Thymus (tissue), 11 donors: ENCODE measurements at regions not wholly inside any gene's neighbourhood (a gene's known extent, or its start where the extent isn't known, plus 50 kb on each side); places are given as distances from the start of the nearest gene placed in this dataset.

ENCODE experiments used
- DNase-seq, 9 donors: peaks; one replicate each; pipeline ENCODE4 v3.0.0-alpha.2; 2013; ENCODE audit warnings: low spot score in 9 of 9, low read depth in 6 of 9, missing footprints in 1 of 9
- H3K27ac ChIP-seq, 2 donors: one replicate each; pipeline ENCODE4 v1.5.1; 2013; ENCODE audit warnings: control low read depth in 1 of 2, low read depth in 1 of 2, low read length in 1 of 2, mild to moderate bottlenecking in 1 of 2, moderate library complexity in 1 of 2
- H3K27me3 ChIP-seq, 2 donors: one replicate each; pipeline ENCODE4 v1.5.1; 2013; ENCODE audit warnings: low read length in 1 of 2; ENCODE audit not compliant: control insufficient read depth in 2 of 2, insufficient read depth in 1 of 2
- H3K36me3 ChIP-seq, 2 donors: one replicate each; pipeline ENCODE4 v1.5.1; 2013; ENCODE audit warnings: low read length in 1 of 2, mild to moderate bottlenecking in 1 of 2, moderate library complexity in 1 of 2; ENCODE audit not compliant: control insufficient read depth in 2 of 2, insufficient read depth in 2 of 2
- H3K4me1 ChIP-seq, 2 donors: one replicate each; pipeline ENCODE4 v1.5.1; 2013; ENCODE audit warnings: low read length in 2 of 2; ENCODE audit not compliant: control insufficient read depth in 2 of 2, insufficient read depth in 2 of 2
- H3K4me3 ChIP-seq, 2 donors: one replicate each; pipeline ENCODE4 v1.5.1; 2013; ENCODE audit warnings: low read length in 2 of 2, control low read depth in 1 of 2, mild to moderate bottlenecking in 1 of 2
- H3K9me3 ChIP-seq, 2 donors: one replicate each; pipeline ENCODE4 v1.5.1; 2013; ENCODE audit warnings: low read length in 1 of 2, mild to moderate bottlenecking in 1 of 2; ENCODE audit not compliant: control insufficient read depth in 2 of 2, insufficient read depth in 1 of 2
- WGBS: extraction: QIAGEN DNeasy Blood & Tissue Kit; methylation state at CpG from one replicate; pipeline ENCODE4 v1.1.7; 2013; 5-methylcytosine and 5-hydroxymethylcytosine counted together
- donor health status: healthy.

GRCh38 chr3:102302020-102302419 is 132.8 kb upstream of the ZPLD1 start:
- H3K4me3 ChIP-seq = no peak overlapping the region
- no peaks in the 10 kb centered on the region for H3K36me3 ChIP-seq
- 87% methylated on average over 2 of the region's 2 CpGs for WGBS
- H3K27ac ChIP-seq = no peak overlapping the region
- DNase-seq = no peak
- no peaks in the 10 kb centered on the region for H3K9me3 ChIP-seq
- no peaks in the 10 kb centered on the region for H3K27me3 ChIP-seq
- H3K4me1 ChIP-seq = no peaks in the 10 kb centered on the region

- H3K27me3 ChIP-seq = no peaks in the 10 kb centered on the region
- no peaks in the 10 kb centered on the region for H3K36me3 ChIP-seq
- DNase-seq = no peak
- no peak overlapping the region for H3K4me3 ChIP-seq
- no peaks in the 10 kb centered on the region for H3K9me3 ChIP-seq
- H3K4me1 ChIP-seq = no peaks in the 10 kb centered on the region
- no peak overlapping the region for H3K27ac ChIP-seq
- 95% methylated on average over 3 of the region's 3 CpGs for WGBS
Observed at GRCh38 chr3:102304550-102304949, 130.3 kb upstream of the ZPLD1 start.

GRCh38 chr3:102307442-102307841 is 127.4 kb upstream of the ZPLD1 start:
- H3K36me3 ChIP-seq = no peaks in the 10 kb centered on the region
- 92% methylated on average over 2 of the region's 2 CpGs for WGBS

GRCh38 chr3:102329066-102329465 is 105.7 kb upstream of the ZPLD1 start:
- no peaks in the 10 kb centered on the region for H3K9me3 ChIP-seq
- no peaks in the 10 kb centered on the region for H3K36me3 ChIP-seq
- no peaks in the 10 kb centered on the region for H3K4me1 ChIP-seq
- no peak for DNase-seq
- H3K27me3 ChIP-seq = no peaks in the 10 kb centered on the region
- H3K27ac ChIP-seq = no peak overlapping the region
- no peak overlapping the region for H3K4me3 ChIP-seq
- 94% methylated on average over 1 of the region's 1 CpG for WGBS

More at GRCh38 chr3:102307442-102307841, 127.4 kb upstream of the ZPLD1 start:
- no peaks in the 10 kb centered on the region for H3K27me3 ChIP-seq
- DNase-seq = no peak
- H3K9me3 ChIP-seq = no peaks in the 10 kb centered on the region
- no peak overlapping the region for H3K27ac ChIP-seq
- no peaks in the 10 kb centered on the region for H3K4me1 ChIP-seq
- no peak overlapping the region for H3K4me3 ChIP-seq

- H3K4me3 ChIP-seq = no peak overlapping the region
- DNase-seq = no peak
- H3K4me1 ChIP-seq = no peaks in the 10 kb centered on the region
- 94% methylated on average over 1 of the region's 1 CpG for WGBS
- no peaks in the 10 kb centered on the region for H3K27me3 ChIP-seq
- no peaks in the 10 kb centered on the region for H3K9me3 ChIP-seq
- H3K27ac ChIP-seq = no peak overlapping the region
- H3K36me3 ChIP-seq = no peaks in the 10 kb centered on the region
Observed at GRCh38 chr3:102329561-102329960, 105.3 kb upstream of the ZPLD1 start.

- no peak for DNase-seq
- Histone ChIP-seq H3K27ac (no peak overlapping the region), H3K4me3 (no peak overlapping the region), H3K4me1 (no peaks in the 10 kb centered on the region), H3K27me3 (no peaks in the 10 kb centered on the region), H3K9me3 (no peaks in the 10 kb centered on the region), H3K36me3 (no peaks in the 10 kb centered on the region)
- WGBS = 98% methylated on average over 1 of the region's 1 CpG
Observed at GRCh38 chr3:102332205-102332604, 102.6 kb upstream of the ZPLD1 start.

GRCh38 chr3:102332934-102333333 is 101.9 kb upstream of the ZPLD1 start:
- Histone ChIP-seq H3K27ac (no peak overlapping the region), H3K9me3 (no peaks in the 10 kb centered on the region), H3K4me3 (no peak overlapping the region), H3K36me3 (no peaks in the 10 kb centered on the region), H3K27me3 (no peaks in the 10 kb centered on the region), H3K4me1 (no peaks in the 10 kb centered on the region)
- no peak for DNase-seq

GRCh38 chr3:102336130-102336529 is 98.7 kb upstream of the ZPLD1 start:
- no peak for DNase-seq
- 86% methylated on average over 3 of the region's 3 CpGs for WGBS
- H3K9me3 ChIP-seq = no peaks in the 10 kb centered on the region
- H3K36me3 ChIP-seq = no peaks in the 10 kb centered on the region
- no peaks in the 10 kb centered on the region for H3K27me3 ChIP-seq
- H3K27ac ChIP-seq = no peak overlapping the region
- no peaks in the 10 kb centered on the region for H3K4me1 ChIP-seq
- no peak overlapping the region for H3K4me3 ChIP-seq

- 98% methylated on average over 2 of the region's 2 CpGs for WGBS
- Histone ChIP-seq H3K36me3 (no peaks in the 10 kb centered on the region), H3K27ac (no peak overlapping the region), H3K4me3 (no peak overlapping the region), H3K27me3 (no peaks in the 10 kb centered on the region), H3K4me1 (no peaks in the 10 kb centered on the region), H3K9me3 (no peaks in the 10 kb centered on the region)
- no peak for DNase-seq
Observed at GRCh38 chr3:102339671-102340070, 95.1 kb upstream of the ZPLD1 start.

GRCh38 chr3:102346897-102347296 is 87.9 kb upstream of the ZPLD1 start:
- no peaks in the 10 kb centered on the region for H3K36me3 ChIP-seq
- H3K27me3 ChIP-seq = no peaks in the 10 kb centered on the region
- H3K27ac ChIP-seq = no peak overlapping the region

More at GRCh38 chr3:102346897-102347296, 87.9 kb upstream of the ZPLD1 start:
- Histone ChIP-seq H3K4me3 (no peak overlapping the region), H3K4me1 (no peaks in the 10 kb centered on the region), H3K9me3 (no peaks in the 10 kb centered on the region)
- no peak for DNase-seq
